ENCODE measurements at regions not wholly inside any gene's neighbourhood (a gene's known extent, or its start where the extent isn't known, plus 50 kb on each side); places are given as distances from the start of the nearest gene placed in this dataset.
A peak's percentile ranks its signal among the peaks of the same experiment; 100 is the strongest.

GRCh38 chr7:35552691-35553090 is 142.2 kb downstream of the HERPUD2 start:
- Histone ChIP-seq H3K36me3 (ENCODE audit: control insufficient read depth, insufficient read depth, low read length) (no peaks in the 10 kb centered on the region), H3K27me3 (ENCODE audit: control insufficient read depth, insufficient read depth, low read length) (no peaks in the 10 kb centered on the region; the same call in 1 of the 2 replicates), H3K27ac (ENCODE audit: low read length) (no peak overlapping the region), H3K4me1 (ENCODE audit: control insufficient read depth, insufficient read depth, low read length) (no peaks in the 10 kb centered on the region), H3K4me3 (ENCODE audit: low read length) (no peak overlapping the region), H3K9me3 (ENCODE audit: control insufficient read depth, insufficient read depth, low read length) (no peaks in the 10 kb centered on the region)
- WGBS (ENCODE audit: insufficient coverage, insufficient read length) = no CpG with 5 or more reads among the region's 2 CpGs
- DNase-seq (ENCODE audit: low read depth, low spot score) = no peak

DNA sequence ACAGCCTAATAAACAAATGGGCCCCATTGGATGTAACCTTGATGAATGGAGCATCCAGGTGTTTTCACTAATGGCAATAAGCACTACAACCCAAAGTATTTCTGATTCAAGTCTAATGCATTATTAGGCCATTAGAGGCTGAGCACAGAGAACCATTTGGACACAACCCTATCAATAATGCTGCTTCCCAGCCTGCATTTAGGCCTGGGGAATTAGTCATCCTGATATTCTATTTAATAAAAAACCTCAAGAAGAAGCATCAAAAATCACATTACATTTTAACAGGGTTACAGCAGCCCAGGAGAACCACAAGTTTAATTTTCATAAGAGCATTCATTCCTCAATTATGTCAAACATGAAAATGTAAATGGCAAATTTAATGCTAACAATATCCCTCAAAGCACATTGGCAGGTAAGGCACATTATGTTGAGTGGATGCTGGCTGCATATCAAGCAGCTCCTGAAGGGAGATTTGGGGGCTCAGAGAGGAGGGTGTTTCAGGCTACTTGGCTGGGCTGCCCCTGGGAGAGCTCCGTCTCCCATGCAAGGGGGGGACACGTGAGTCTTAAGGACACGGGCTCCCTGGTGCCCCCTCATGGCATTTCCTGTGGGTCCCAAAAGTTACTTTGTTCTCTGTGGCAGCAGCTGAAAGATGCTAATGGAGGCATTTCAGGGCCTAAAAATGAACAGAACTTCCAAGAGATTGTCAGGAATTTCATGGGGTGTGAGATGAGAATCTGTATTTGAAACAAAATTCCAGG is 143.4 kb downstream of the HERPUD2 start:
- Histone ChIP-seq H3K4me1 (ENCODE audit: control insufficient read depth, insufficient read depth, low read length) (no peaks in the 10 kb centered on the region), H3K4me3 (ENCODE audit: low read length) (no peak overlapping the region), H3K27me3 (ENCODE audit: control insufficient read depth, insufficient read depth, low read length) (no peaks in the 10 kb centered on the region), H3K36me3 (ENCODE audit: control insufficient read depth, insufficient read depth, low read length) (no peaks in the 10 kb centered on the region), H3K27ac (ENCODE audit: low read length) (no peak overlapping the region), H3K9me3 (ENCODE audit: control insufficient read depth, insufficient read depth, low read length) (no peaks in the 10 kb centered on the region)
- WGBS (ENCODE audit: insufficient coverage, insufficient read length) = no CpG with 5 or more reads among the region's 3 CpGs
- DNase-seq (ENCODE audit: low read depth, low spot score) = no peak

GRCh38 chr7:35550831-35551230 is 144.1 kb downstream of the HERPUD2 start:
- no peak overlapping the region for H3K27ac ChIP-seq (ENCODE audit: low read length)
- WGBS (ENCODE audit: insufficient coverage, insufficient read length) = no CpG with 5 or more reads among the region's 5 CpGs

DNA sequence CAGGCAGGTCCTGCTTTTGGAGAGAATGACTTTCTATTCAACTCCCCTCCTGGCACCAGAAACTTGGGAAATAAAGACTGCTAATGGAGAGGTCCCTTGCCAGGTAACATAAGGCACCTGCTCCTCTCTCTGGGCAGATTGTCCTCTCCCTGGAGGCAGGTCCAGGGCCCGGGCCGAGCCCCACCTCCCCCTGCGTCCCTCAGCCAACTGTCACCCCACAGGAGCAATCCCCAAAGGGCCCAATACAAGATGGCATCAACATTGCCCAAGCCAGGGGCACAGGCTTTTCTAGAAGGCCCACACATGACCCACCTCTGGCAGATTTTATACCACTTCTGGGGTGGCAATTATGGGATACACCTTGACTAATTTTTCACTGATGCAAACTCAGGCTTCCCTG is 145.2 kb downstream of the HERPUD2 start:
- H3K27me3 ChIP-seq (ENCODE audit: control insufficient read depth, insufficient read depth, low read length) = no peaks in the 10 kb centered on the region
- H3K36me3 ChIP-seq (ENCODE audit: control insufficient read depth, insufficient read depth, low read length) = no peaks in the 10 kb centered on the region
- WGBS (ENCODE audit: insufficient coverage, insufficient read length) = no CpG with 5 or more reads among the region's 3 CpGs
- no peak overlapping the region for H3K4me3 ChIP-seq (ENCODE audit: low read length)
- H3K27ac ChIP-seq (ENCODE audit: low read length) = no peak overlapping the region
- no peaks in the 10 kb centered on the region for H3K9me3 ChIP-seq (ENCODE audit: control insufficient read depth, insufficient read depth, low read length)
- no peaks in the 10 kb centered on the region for H3K4me1 ChIP-seq (ENCODE audit: control insufficient read depth, insufficient read depth, low read length)
- DNase-seq (ENCODE audit: low read depth, low spot score) = no peak

More at GRCh38 chr7:35550831-35551230, 144.1 kb downstream of the HERPUD2 start:
- H3K27me3 ChIP-seq (ENCODE audit: control insufficient read depth, insufficient read depth, low read length) = no peaks in the 10 kb centered on the region
- no peak for DNase-seq (ENCODE audit: low read depth, low spot score)
- no peaks in the 10 kb centered on the region for H3K4me1 ChIP-seq (ENCODE audit: control insufficient read depth, insufficient read depth, low read length)
- H3K9me3 ChIP-seq (ENCODE audit: control insufficient read depth, insufficient read depth, low read length) = no peaks in the 10 kb centered on the region
- no peak overlapping the region for H3K4me3 ChIP-seq (ENCODE audit: low read length)
- no peaks in the 10 kb centered on the region for H3K36me3 ChIP-seq (ENCODE audit: control insufficient read depth, insufficient read depth, low read length)

DNA sequence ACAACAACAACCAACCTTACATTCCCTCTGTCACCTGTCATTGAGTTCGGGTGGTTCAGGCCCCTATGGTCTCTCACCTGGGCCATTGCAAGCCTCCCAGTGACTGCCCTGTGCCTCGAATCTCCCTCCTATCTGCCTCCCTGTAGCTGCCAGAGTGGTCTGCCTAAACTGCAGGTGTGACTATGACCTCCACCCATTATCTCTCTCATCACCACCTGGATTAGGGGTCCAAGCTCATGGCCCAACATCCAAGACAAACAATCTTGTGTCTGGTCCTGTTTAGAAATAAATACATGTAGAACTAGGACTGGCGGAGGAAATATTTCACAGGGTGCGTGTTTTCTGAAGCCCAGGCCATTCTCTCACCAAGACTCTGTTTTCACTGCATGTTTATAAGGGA is 146.6 kb downstream of the HERPUD2 start:
- Histone ChIP-seq H3K4me3 (ENCODE audit: low read length) (no peak overlapping the region), H3K27ac (ENCODE audit: low read length) (no peak overlapping the region), H3K4me1 (ENCODE audit: control insufficient read depth, insufficient read depth, low read length) (no peaks in the 10 kb centered on the region), H3K36me3 (ENCODE audit: control insufficient read depth, insufficient read depth, low read length) (no peaks in the 10 kb centered on the region), H3K9me3 (ENCODE audit: control insufficient read depth, insufficient read depth, low read length) (no peaks in the 10 kb centered on the region), H3K27me3 (ENCODE audit: control insufficient read depth, insufficient read depth, low read length) (no peaks in the 10 kb centered on the region)
- WGBS (ENCODE audit: insufficient coverage, insufficient read length) = no CpG with 5 or more reads among the region's 4 CpGs
- no peak for DNase-seq (ENCODE audit: low read depth, low spot score)

DNA sequence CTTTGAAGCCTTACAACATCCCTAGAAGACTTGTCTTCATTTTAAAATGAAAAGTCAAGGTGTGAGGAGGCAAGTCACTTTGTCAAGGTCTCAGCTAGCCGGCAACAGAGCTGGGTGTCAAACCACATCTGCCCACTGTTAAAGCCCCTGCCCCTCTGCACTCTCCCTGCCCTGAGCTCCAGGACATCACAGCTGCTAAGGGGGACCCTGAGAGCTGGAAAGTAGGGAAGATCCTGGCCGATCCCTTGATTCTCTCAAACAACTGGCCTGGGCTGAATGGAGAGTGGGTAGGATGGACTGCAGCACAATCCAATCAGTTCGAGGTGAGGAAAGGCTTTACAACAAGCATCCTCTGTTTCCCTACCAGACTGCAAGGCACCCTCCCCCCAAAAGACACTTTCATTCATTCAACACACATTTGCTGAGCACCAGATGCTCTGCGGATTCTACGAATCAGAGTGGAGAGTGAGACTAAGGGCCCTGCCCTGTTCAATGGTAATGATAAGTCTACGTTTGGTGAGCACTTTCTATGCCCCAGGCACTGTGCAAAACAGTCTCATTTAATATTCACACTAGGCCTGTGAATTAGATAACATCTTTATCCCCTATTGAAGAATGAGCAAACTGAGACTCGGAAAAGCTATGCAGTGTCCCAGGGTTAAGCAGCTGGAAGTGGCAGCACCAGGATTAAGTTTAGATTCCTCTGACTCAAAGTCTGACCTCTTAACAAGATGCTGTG is 148.1 kb downstream of the HERPUD2 start:
- DNase-seq (ENCODE audit: low read depth, low spot score) = no peak
- H3K9me3 ChIP-seq (ENCODE audit: control insufficient read depth, insufficient read depth, low read length) = no peaks in the 10 kb centered on the region
- H3K4me3 ChIP-seq (ENCODE audit: low read length) = no peak overlapping the region
- H3K27me3 ChIP-seq (ENCODE audit: control insufficient read depth, insufficient read depth, low read length) = no peaks in the 10 kb centered on the region
- no peaks in the 10 kb centered on the region for H3K36me3 ChIP-seq (ENCODE audit: control insufficient read depth, insufficient read depth, low read length)
- no peak overlapping the region for H3K27ac ChIP-seq (ENCODE audit: low read length)
- H3K4me1 ChIP-seq (ENCODE audit: control insufficient read depth, insufficient read depth, low read length) = no peaks in the 10 kb centered on the region
- WGBS (ENCODE audit: insufficient coverage, insufficient read length) = no CpG with 5 or more reads among the region's 7 CpGs

DNA sequence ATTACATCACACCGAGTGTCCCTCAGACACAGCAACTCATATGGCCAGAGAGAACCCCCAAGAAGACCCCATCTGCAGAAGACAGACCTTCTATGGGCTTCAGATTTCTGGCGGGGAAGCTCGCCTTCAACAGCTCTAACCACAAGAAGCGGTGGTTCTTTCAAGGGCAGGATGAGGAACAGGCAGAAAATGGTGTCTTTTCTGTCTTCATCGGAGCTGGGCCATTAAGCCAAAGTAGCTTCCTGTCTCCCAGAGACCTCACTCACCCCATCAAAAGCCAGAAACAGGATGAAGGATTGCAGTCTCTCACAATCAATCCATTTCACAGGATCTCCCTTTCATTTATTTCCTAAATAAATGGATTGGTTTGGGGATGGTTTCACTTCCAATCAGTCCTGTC is 149.1 kb downstream of the HERPUD2 start:
- no peaks in the 10 kb centered on the region for H3K4me1 ChIP-seq (ENCODE audit: control insufficient read depth, insufficient read depth, low read length)
- no peak overlapping the region for H3K27ac ChIP-seq (ENCODE audit: low read length)
- no CpG with 5 or more reads among the region's 5 CpGs for WGBS (ENCODE audit: insufficient coverage, insufficient read length)
- no peak for DNase-seq (ENCODE audit: low read depth, low spot score)
- no peak overlapping the region for H3K4me3 ChIP-seq (ENCODE audit: low read length)
- no peaks in the 10 kb centered on the region for H3K27me3 ChIP-seq (ENCODE audit: control insufficient read depth, insufficient read depth, low read length)
- no peaks in the 10 kb centered on the region for H3K9me3 ChIP-seq (ENCODE audit: control insufficient read depth, insufficient read depth, low read length)
- no peaks in the 10 kb centered on the region for H3K36me3 ChIP-seq (ENCODE audit: control insufficient read depth, insufficient read depth, low read length)

DNA sequence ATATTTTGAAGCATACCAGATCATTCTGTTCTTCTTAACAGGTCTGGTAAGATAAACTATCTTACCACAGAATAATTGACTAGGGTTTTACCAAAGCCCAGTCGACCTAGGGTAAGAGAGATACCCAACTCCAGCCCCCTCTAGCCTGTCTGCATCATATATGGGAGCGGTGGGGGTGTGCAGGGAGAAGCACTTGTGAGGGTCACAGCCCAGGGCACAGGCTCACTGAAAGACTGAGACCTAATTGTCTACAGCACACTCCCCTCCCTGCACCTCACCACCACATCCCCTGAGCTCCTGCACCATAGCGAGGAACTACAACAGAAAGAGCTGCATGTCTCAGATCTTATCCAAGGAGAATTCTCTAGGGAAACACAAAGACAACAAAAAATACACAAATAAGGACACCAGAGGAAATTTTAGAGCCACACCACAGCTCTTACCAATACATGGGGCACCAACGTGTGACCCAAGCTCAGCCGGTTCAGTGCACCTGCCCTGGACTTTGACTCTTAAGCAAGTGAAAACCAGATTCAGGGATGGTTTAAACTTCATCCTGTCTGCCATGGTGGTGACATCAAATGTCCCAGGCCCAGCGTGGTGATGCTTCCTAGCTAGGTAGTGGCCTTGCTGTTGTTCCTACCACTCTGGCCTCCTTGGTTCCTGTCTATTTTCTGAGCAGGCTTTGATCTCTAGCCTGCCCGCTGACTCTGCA is 150.8 kb downstream of the HERPUD2 start:
- H3K36me3 ChIP-seq (ENCODE audit: control insufficient read depth, insufficient read depth, low read length) = no peaks in the 10 kb centered on the region
- H3K9me3 ChIP-seq (ENCODE audit: control insufficient read depth, insufficient read depth, low read length) = no peaks in the 10 kb centered on the region
- no CpG with 5 or more reads among the region's 7 CpGs for WGBS (ENCODE audit: insufficient coverage, insufficient read length)
- H3K4me1 ChIP-seq (ENCODE audit: control insufficient read depth, insufficient read depth, low read length) = no peaks in the 10 kb centered on the region
- no peak overlapping the region for H3K4me3 ChIP-seq (ENCODE audit: low read length)
- H3K27me3 ChIP-seq (ENCODE audit: control insufficient read depth, insufficient read depth, low read length) = no peaks in the 10 kb centered on the region
- H3K27ac ChIP-seq (ENCODE audit: low read length) = no peak overlapping the region
- no peak for DNase-seq (ENCODE audit: low read depth, low spot score)

DNA sequence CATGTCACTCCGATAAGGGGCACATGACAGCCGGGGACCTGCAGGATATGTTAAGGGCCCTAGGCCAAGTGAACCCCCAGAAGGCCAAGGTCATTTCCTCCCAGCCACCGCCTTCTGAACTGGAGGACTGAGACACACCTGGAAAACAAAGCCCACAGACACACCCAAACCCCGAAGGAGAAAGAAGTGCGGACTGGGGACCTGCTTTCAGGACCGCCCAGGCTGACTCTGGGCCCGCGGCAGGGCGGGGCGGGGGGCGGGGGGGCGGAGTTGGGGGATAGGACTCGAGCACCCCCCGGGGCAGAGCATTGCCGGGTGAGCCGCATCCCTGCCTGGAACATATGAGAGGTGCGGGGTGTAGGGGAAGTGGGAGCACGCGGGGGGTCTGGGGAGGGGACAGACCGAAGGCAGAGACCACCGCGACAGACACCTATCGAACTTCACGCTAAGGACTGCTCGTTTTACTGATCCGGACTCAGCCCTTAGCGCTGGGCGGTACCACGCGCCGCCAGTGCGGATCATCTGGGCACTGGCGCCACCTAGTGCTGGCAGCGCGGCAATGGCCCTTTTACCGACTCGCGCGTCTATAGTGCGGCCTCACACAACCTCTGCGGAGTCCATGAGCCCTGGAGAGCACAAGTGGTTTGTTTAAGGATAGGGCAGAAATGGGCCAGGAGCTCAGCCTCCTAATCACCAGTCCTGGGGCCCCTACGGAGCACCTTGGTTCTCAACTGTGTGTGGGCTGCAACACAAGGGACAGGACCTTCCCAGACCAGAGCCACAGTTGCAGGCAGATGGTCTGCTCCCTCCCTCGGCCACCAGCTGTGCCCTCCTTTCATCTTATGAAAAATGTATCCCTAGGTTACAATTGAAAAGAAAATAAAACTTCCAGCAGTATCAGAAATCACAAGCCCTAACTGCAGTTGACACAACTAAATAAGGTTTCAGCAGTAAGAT is 157.6 kb downstream of the HERPUD2 start:
- Histone ChIP-seq H3K4me3 (ENCODE audit: low read length) (peak overlapping the region; percentile 54; the same call in 1 of the 2 replicates), H3K27me3 (ENCODE audit: control insufficient read depth, insufficient read depth, low read length) (no peaks in the 10 kb centered on the region), H3K4me1 (ENCODE audit: control insufficient read depth, insufficient read depth, low read length) (0 out of 2 replicates have a peak, but pooled peaks cover 1% of the 10 kb centered on the region), H3K9me3 (ENCODE audit: control insufficient read depth, insufficient read depth, low read length) (no peaks in the 10 kb centered on the region), H3K36me3 (ENCODE audit: control insufficient read depth, insufficient read depth, low read length) (no peaks in the 10 kb centered on the region), H3K27ac (ENCODE audit: low read length) (no peak overlapping the region)
- DNase-seq (ENCODE audit: low read depth, low spot score) = peak; percentile 82
- WGBS (ENCODE audit: insufficient coverage, insufficient read length) = no CpG with 5 or more reads among the region's 43 CpGs

Measured in iPS DF 6.9 (cell line).